ENCODE measurements at regions not wholly inside any gene's neighbourhood (a gene's known extent, or its start where the extent isn't known, plus 50 kb on each side); places are given as distances from the start of the nearest gene placed in this dataset.

- in situ Hi-C loops (cut with HindIII; ENCODE audit: extremely low pct_ligation_motif_present, low pct_unique_long_range_greater_than_20kb) (no loop called here), intact Hi-C loops (cut with micrococcal nuclease; ENCODE audit: unreplicated experiment) (no loop called here)
- no peak for FAIRE-seq
- no peak for ATAC-seq
- Histone ChIP-seq H4K20me1 (ENCODE audit: insufficient read depth, low read length) (no peaks in the 10 kb centered on the region), H3K79me2 (ENCODE audit: insufficient read depth, low read length) (no peaks in the 10 kb centered on the region), H3K9ac (ENCODE audit: insufficient read depth, low read depth, low read length) (no peak overlapping the region), H3K27me3 (ENCODE audit: control insufficient read depth in 1 of 2, insufficient read depth in 2 of 2, low read length in 2 of 2) (no peaks in the 10 kb centered on the region), H3K4me1 (ENCODE audit: insufficient read depth, low read length) (no peaks in the 10 kb centered on the region), H3K36me3 (replicated peaks in 1 of 2; ENCODE audit: control insufficient read depth in 1 of 2, insufficient read depth in 2 of 2, low read length in 2 of 2) (no peaks in the 10 kb centered on the region), H3K4me2 (ENCODE audit: low read depth, low read length) (no peak overlapping the region), H3K27ac (ENCODE audit: extremely low read length, insufficient read depth, low read length) (no peak overlapping the region), H2AFZ (ENCODE audit: low read length) (no peak overlapping the region), H3K9me3 (ENCODE audit: low read length) (peaks cover 74% of the 10 kb centered on the region), H3K4me3 (replicated peaks in 1 of 3; ENCODE audit: insufficient read depth in 1 of 3, low read depth in 2 of 3, low read length in 3 of 3) (no peak overlapping the region)
- ChIA-PET POLR2A (no interaction called here), CTCF (ENCODE audit: low intra/inter-chr PET ratio, low total read pairs) (no interaction called here)
- BruUV-seq (replicated peaks): no TSS peak
- 0% methylated on average over 1 of the region's 1 CpG for WGBS (ENCODE audit: low lambda C conversion rate)
- DNase-seq (ENCODE audit: low spot score): no peak
- TF ChIP-seq MAF1 (CRISPR knock-in tag; IDR thresholded peaks at IDR 0.05; ENCODE audit: borderline replicate concordance) (no peak), ZNF773 (CRISPR knock-in tag; IDR thresholded peaks at IDR 0.05; ENCODE audit: borderline replicate concordance) (no peak), ZBTB42 (CRISPR knock-in tag; IDR thresholded peaks at IDR 0.05) (no peak), THAP7 (CRISPR knock-in tag; IDR thresholded peaks at IDR 0.05) (no peak), ZNF710 (CRISPR knock-in tag; IDR thresholded peaks at IDR 0.05; ENCODE audit: borderline replicate concordance) (no peak), CREB3 (CRISPR knock-in tag; IDR thresholded peaks at IDR 0.05) (no peak), U2AF2 (IDR thresholded peaks at IDR 0.05; ENCODE audit: low read depth, low read length) (no peak), POGK (CRISPR knock-in tag; conservative IDR thresholded peaks at IDR 0.05) (no peak), ZMYM4 (CRISPR knock-in tag; IDR thresholded peaks at IDR 0.05) (no peak), ZBTB49 (CRISPR knock-in tag; IDR thresholded peaks at IDR 0.05; ENCODE audit: borderline replicate concordance) (no peak), AKNA (CRISPR knock-in tag; IDR thresholded peaks at IDR 0.05; ENCODE audit: borderline replicate concordance) (no peak), GABPB1 (CRISPR knock-in tag; IDR thresholded peaks at IDR 0.05) (no peak)
These were observed 314.8 kb downstream of the PCDH17 start for GRCh38 chr13:57946361-57946760.

Measured in HepG2 (cell line).